ENCODE measurements at regions not wholly inside any gene's neighbourhood (a gene's known extent, or its start where the extent isn't known, plus 50 kb on each side); places are given as distances from the start of the nearest gene placed in this dataset.

DNA sequence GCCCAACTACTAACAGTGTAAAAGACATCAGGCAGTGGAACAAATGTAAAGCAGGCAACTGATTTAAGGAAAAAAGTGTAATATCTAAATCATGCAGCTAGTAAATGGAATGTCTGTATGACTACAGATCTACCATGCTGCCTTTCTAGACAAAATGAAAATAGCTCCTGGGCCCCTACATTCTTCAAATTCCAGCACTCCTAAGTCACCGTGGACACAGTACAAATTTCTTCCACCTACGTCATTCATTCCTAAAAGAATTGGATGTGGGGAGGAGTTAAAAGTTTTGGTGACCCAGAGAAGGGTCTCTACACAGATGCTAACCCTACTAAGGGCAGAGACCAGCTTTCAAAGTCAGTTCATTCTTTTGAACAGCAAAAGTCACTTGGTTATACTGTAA is 137.2 kb upstream of the ARHGEF9 start:
- TF ChIP-seq, protein P1, sequence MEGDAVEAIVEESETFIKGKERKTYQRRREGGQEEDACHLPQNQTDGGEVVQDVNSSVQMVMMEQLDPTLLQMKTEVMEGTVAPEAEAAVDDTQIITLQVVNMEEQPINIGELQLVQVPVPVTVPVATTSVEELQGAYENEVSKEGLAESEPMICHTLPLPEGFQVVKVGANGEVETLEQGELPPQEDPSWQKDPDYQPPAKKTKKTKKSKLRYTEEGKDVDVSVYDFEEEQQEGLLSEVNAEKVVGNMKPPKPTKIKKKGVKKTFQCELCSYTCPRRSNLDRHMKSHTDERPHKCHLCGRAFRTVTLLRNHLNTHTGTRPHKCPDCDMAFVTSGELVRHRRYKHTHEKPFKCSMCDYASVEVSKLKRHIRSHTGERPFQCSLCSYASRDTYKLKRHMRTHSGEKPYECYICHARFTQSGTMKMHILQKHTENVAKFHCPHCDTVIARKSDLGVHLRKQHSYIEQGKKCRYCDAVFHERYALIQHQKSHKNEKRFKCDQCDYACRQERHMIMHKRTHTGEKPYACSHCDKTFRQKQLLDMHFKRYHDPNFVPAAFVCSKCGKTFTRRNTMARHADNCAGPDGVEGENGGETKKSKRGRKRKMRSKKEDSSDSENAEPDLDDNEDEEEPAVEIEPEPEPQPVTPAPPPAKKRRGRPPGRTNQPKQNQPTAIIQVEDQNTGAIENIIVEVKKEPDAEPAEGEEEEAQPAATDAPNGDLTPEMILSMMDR (IDR thresholded peaks at IDR 0.05), result no peak
- TF ChIP-seq POLR2A (IDR thresholded peaks at IDR 0.05), result no peak
